Adrenal gland (tissue), 5 donors: ENCODE measurements at regions not wholly inside any gene's neighbourhood (a gene's known extent, or its start where the extent isn't known, plus 50 kb on each side); places are given as distances from the start of the nearest gene placed in this dataset.

Source experiments
- POLR2A ChIP-seq, 2 donors: fragments of 450-650 bp; IDR thresholded peaks; one replicate each; pipeline ENCODE4 v1.6.1; 2017; ENCODE audit warnings: antibody characterized with exemption in 2 of 2, mild to moderate bottlenecking in 2 of 2, moderate library complexity in 1 of 2
- TF ChIP-seq, protein P1 (sequence below), 6 experiments: fragments of 450-650 bp in 4 of 6; fragments of 200-600 bp in 2 of 6; sonication (generic) in 1 of 6; IDR thresholded peaks; 1 replicate in 5 of 6; 2 replicates in 1 of 6; pipeline versions ENCODE4 v1.5.1 to v1.8.0; 2016 to 2021; ENCODE audit warnings: antibody characterized with exemption in 6 of 6, mild to moderate bottlenecking in 2 of 6, moderate library complexity in 1 of 6
- donor health status: DM: no; HTN: no; CAD: no.

DNA sequence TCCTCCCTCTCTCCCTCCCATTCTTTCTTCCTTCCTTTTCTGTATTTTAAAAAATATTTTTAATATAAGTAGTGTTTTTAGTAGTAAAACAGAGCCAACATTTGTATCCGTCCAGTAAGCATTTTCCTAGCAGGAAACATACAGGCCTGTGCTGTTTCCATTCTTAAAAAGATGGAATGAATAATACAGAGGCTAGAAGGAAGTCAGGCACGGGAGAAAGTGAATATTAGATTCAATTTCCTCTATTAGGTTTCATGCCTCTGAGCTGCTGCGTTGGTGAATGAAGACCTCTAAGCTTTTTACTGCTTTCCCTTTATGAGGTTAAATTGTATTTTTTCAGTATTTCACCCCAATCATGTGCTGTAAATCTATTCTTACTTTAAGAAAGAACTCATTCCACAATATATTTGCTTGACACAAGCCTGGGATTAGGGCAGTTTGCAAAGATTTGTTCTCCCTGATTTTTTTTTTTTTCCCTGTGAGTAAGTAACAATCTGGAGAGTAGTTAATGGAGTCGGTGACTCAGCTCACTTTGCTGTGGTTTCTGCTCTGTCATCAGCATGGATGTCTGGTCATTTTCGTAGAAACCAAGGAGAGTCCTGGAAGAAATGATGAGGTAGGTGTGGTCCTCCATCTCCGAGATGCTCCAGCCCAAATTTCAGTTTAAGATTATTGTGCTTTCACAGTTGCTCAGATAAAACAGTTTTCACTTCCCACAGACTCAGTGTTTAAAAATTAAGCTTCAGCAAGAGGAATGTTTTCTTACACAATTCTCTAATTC lies 76.1 kb upstream of the PITRM1 start:
- TF ChIP-seq, protein P1, sequence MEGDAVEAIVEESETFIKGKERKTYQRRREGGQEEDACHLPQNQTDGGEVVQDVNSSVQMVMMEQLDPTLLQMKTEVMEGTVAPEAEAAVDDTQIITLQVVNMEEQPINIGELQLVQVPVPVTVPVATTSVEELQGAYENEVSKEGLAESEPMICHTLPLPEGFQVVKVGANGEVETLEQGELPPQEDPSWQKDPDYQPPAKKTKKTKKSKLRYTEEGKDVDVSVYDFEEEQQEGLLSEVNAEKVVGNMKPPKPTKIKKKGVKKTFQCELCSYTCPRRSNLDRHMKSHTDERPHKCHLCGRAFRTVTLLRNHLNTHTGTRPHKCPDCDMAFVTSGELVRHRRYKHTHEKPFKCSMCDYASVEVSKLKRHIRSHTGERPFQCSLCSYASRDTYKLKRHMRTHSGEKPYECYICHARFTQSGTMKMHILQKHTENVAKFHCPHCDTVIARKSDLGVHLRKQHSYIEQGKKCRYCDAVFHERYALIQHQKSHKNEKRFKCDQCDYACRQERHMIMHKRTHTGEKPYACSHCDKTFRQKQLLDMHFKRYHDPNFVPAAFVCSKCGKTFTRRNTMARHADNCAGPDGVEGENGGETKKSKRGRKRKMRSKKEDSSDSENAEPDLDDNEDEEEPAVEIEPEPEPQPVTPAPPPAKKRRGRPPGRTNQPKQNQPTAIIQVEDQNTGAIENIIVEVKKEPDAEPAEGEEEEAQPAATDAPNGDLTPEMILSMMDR (IDR thresholded peaks at IDR 0.05): no peak
- TF ChIP-seq POLR2A (IDR thresholded peaks at IDR 0.05): no peak
